Neuronal stem cell (in vitro differentiated cells): ENCODE measurements at regions not wholly inside any gene's neighbourhood (a gene's known extent, or its start where the extent isn't known, plus 50 kb on each side); places are given as distances from the start of the nearest gene placed in this dataset.
"Not testable (repeated sequence)": the region's sequence is repeated elsewhere in the genome, so short reads cannot be mapped to it uniquely, and the experiment has no call there.

Source experiments
- DNase-seq: peaks from one replicate; pipeline ENCODE4 v3.0.0-alpha.2; 2013; ENCODE audit warnings: low spot score
- H2AFZ ChIP-seq: one replicate; pipeline ENCODE4 v1.6.1; 2013; ENCODE audit warnings: mild to moderate bottlenecking, low read length, inconsistent platforms
- H2AK5ac ChIP-seq: 2 replicates; pipeline ENCODE4 v1.6.1; 2013; ENCODE audit warnings: low read depth, mild to moderate bottlenecking, inconsistent platforms, low read length, moderate library complexity, mixed read lengths
- H2BK120ac ChIP-seq: 2 replicates; pipeline ENCODE4 v1.6.1; 2013; ENCODE audit warnings: low read depth, mild to moderate bottlenecking, inconsistent platforms, low read length, moderate library complexity, mixed read lengths
- H2BK12ac ChIP-seq: one replicate; pipeline ENCODE4 v1.6.1; 2013; ENCODE audit warnings: low read length, inconsistent platforms
- H2BK15ac ChIP-seq: 2 replicates; pipeline ENCODE4 v1.6.1; 2013; ENCODE audit warnings: mild to moderate bottlenecking, low read length, inconsistent platforms, mixed read lengths
- H2BK5ac ChIP-seq: one replicate; pipeline ENCODE4 v1.6.1; 2013; ENCODE audit warnings: inconsistent platforms, mild to moderate bottlenecking, low read length, moderate library complexity
- H3K14ac ChIP-seq: one replicate; pipeline ENCODE4 v1.6.1; 2013; ENCODE audit warnings: low read length, inconsistent platforms
- H3K18ac ChIP-seq: 2 replicates; pipeline ENCODE4 v1.6.1; 2013; ENCODE audit warnings: low read length, inconsistent platforms
- H3K23ac ChIP-seq: 2 replicates; pipeline ENCODE4 v1.6.1; 2013; ENCODE audit warnings: low read depth, mild to moderate bottlenecking, mixed read lengths, low read length, inconsistent platforms; ENCODE audit not compliant: poor library complexity
- H3K27ac ChIP-seq: replicated peaks from 3 replicates; pipeline ENCODE4 v1.5.1; 2013; ENCODE audit warnings: low read length, inconsistent platforms
- H3K27me3 ChIP-seq, 3 experiments: 2 replicates each; pipeline ENCODE4 v1.6.1; 2013; ENCODE audit warnings: low read length in 3 of 3, mild to moderate bottlenecking in 2 of 3, inconsistent platforms in 1 of 3, low read depth in 1 of 3, mixed read lengths in 1 of 3, moderate library complexity in 1 of 3; ENCODE audit not compliant: control insufficient read depth in 3 of 3, insufficient read depth in 3 of 3
- H3K36me3 ChIP-seq, 2 donors: replicated peaks in 1 of 2; 2 replicates each; pipeline ENCODE4 v1.6.1; 2013; ENCODE audit warnings: low read length in 2 of 2; ENCODE audit not compliant: control insufficient read depth in 2 of 2, insufficient read depth in 2 of 2
- H3K4ac ChIP-seq: 2 replicates; pipeline ENCODE4 v1.6.1; 2013; ENCODE audit warnings: inconsistent platforms, mild to moderate bottlenecking, low read length, moderate library complexity
- H3K4me1 ChIP-seq, 2 donors: 1 replicate in 1 of 2; 2 replicates in 1 of 2; pipeline ENCODE4 v1.6.1; 2013; ENCODE audit warnings: low read length in 2 of 2, low read depth in 1 of 2; ENCODE audit not compliant: control insufficient read depth in 2 of 2, insufficient read depth in 1 of 2
- H3K4me2 ChIP-seq: one replicate; pipeline ENCODE4 v1.6.1; 2013; ENCODE audit warnings: mild to moderate bottlenecking, low read length, inconsistent platforms; ENCODE audit not compliant: insufficient read depth, poor library complexity, severe bottlenecking
- H3K4me3 ChIP-seq, 2 donors: 2 replicates each; pipeline ENCODE4 v1.5.1; 2013; ENCODE audit warnings: low read length in 2 of 2, mild to moderate bottlenecking in 2 of 2, inconsistent platforms in 1 of 2, moderate library complexity in 1 of 2
- H3K79me1 ChIP-seq: one replicate; pipeline ENCODE4 v1.6.1; 2013; ENCODE audit warnings: low read depth, mild to moderate bottlenecking, inconsistent platforms, low read length, moderate library complexity
- H3K9ac ChIP-seq: one replicate; pipeline ENCODE4 v1.6.1; 2013; ENCODE audit warnings: mild to moderate bottlenecking, low read depth, low read length, inconsistent platforms; ENCODE audit not compliant: poor library complexity
- H3K9me3 ChIP-seq, 2 donors: replicated peaks in 1 of 2; 2 replicates each; pipeline versions ENCODE3 to v1.6.1; 2013; ENCODE audit warnings: low read length in 2 of 2, mild to moderate bottlenecking in 2 of 2, inconsistent platforms in 1 of 2, low read depth in 1 of 2, mixed read lengths in 1 of 2, moderate library complexity in 1 of 2; ENCODE audit not compliant: control insufficient read depth in 2 of 2, insufficient read depth in 1 of 2
- H4K8ac ChIP-seq: one replicate; pipeline ENCODE4 v1.6.1; 2013; ENCODE audit warnings: low read depth, mild to moderate bottlenecking, inconsistent platforms, low read length, moderate library complexity
- H4K91ac ChIP-seq: one replicate; pipeline ENCODE4 v1.6.1; 2013; ENCODE audit warnings: low read length, low read depth, mild to moderate bottlenecking, inconsistent platforms; ENCODE audit not compliant: poor library complexity
- WGBS, 2 donors: extraction: QIAGEN DNeasy Blood & Tissue Kit; methylation state at CpG; one replicate each; pipeline ENCODE4 v1.1.7; 2013; ENCODE audit warnings: missing lambda C conversion rate in 2 of 2, mixed read lengths in 1 of 2; ENCODE audit not compliant: insufficient read length in 2 of 2, insufficient replicate concordance in 1 of 2; ENCODE audit errors: extremely low coverage in 2 of 2; 5-methylcytosine and 5-hydroxymethylcytosine counted together

GRCh38 chr11:38116616-38117015 lies 1518.6 kb upstream of the RAG2 start:
- not testable (repeated sequence) for H2BK15ac ChIP-seq, H3K79me1 ChIP-seq, H4K91ac ChIP-seq, H2AK5ac ChIP-seq, DNase-seq, H3K4me1 ChIP-seq, H3K36me3 ChIP-seq, H2BK5ac ChIP-seq, H2BK120ac ChIP-seq, H3K18ac ChIP-seq, H3K4me2 ChIP-seq, H4K8ac ChIP-seq, H3K14ac ChIP-seq, H3K27me3 ChIP-seq, H3K9ac ChIP-seq, H2BK12ac ChIP-seq, H3K4me3 ChIP-seq, H3K27ac ChIP-seq, H3K23ac ChIP-seq, H3K9me3 ChIP-seq, H3K4ac ChIP-seq, H2AFZ ChIP-seq
- no CpG with 5 or more reads among the region's 5 CpGs for WGBS, 2 donors

DNA sequence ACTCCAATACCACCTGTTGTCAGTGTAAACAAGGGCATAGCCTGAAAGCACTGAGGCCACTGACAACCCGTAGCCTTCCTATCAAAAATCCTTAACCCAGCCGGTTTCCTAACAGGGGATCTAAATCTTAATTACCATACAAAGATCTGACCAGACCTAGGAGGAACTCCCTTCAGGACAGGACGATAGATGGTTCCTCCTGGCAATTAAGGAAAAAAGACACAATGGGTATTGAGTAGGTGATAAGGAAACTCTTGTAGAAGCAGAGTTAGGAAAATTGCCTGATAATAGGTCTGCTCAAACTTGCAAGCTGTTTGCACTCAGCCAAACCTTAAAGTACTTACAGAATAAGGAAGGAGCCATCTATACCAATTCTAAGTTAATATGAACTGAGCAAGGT lies 1517.3 kb upstream of the RAG2 start:
- not testable (repeated sequence) for H3K18ac ChIP-seq, H3K27me3 ChIP-seq, H2AFZ ChIP-seq, H2AK5ac ChIP-seq, H4K91ac ChIP-seq, H4K8ac ChIP-seq, H3K9ac ChIP-seq, H3K4me3 ChIP-seq, H3K4me1 ChIP-seq, H3K9me3 ChIP-seq, H2BK5ac ChIP-seq, DNase-seq, H3K14ac ChIP-seq, H3K79me1 ChIP-seq, H3K36me3 ChIP-seq, H3K27ac ChIP-seq, H3K4me2 ChIP-seq, H2BK120ac ChIP-seq, H2BK12ac ChIP-seq, H3K23ac ChIP-seq, H3K4ac ChIP-seq, H2BK15ac ChIP-seq
- no CpG with 5 or more reads among the region's 3 CpGs for WGBS, 2 donors

GRCh38 chr11:38100836-38101462 lies 1502.9 kb upstream of the RAG2 start:
- H2BK12ac ChIP-seq = no peak overlapping the region
- no peak overlapping the region for H4K8ac ChIP-seq
- H3K27ac ChIP-seq = no peak overlapping the region
- no peaks in the 10 kb centered on the region for H3K4me1 ChIP-seq
- no peaks in the 10 kb centered on the region for H3K79me1 ChIP-seq
- no peaks in the 10 kb centered on the region for H3K9me3 ChIP-seq
- H3K36me3 ChIP-seq = no peaks in the 10 kb centered on the region
- DNase-seq = no peak
- no peak overlapping the region for H2AFZ ChIP-seq
- H3K18ac ChIP-seq = no peak overlapping the region
- H2BK15ac ChIP-seq = no peak overlapping the region
- H2BK120ac ChIP-seq = no peak overlapping the region
- WGBS, 2 donors = no CpG with 5 or more reads among the region's 4 CpGs
- no peaks in the 10 kb centered on the region for H3K27me3 ChIP-seq
- H2AK5ac ChIP-seq = no peak overlapping the region
- no peak overlapping the region for H4K91ac ChIP-seq
- no peak overlapping the region for H3K4me3 ChIP-seq
- H3K23ac ChIP-seq = no peak overlapping the region
- no peak overlapping the region for H3K4ac ChIP-seq
- H3K14ac ChIP-seq = no peak overlapping the region
- H3K9ac ChIP-seq = no peak overlapping the region
- H3K4me2 ChIP-seq = no peak overlapping the region
- no peak overlapping the region for H2BK5ac ChIP-seq

- H3K23ac ChIP-seq = no peak overlapping the region
Measured at GRCh38 chr11:38095268-38095667, 1497.2 kb upstream of the RAG2 start.

More at GRCh38 chr11:38095268-38095667, 1497.2 kb upstream of the RAG2 start:
- Histone ChIP-seq H2BK5ac (no peak overlapping the region), H3K9ac (no peak overlapping the region), H3K14ac (no peak overlapping the region), H2AFZ (no peak overlapping the region), H3K4me1 (no peaks in the 10 kb centered on the region), H2BK120ac (no peak overlapping the region), H3K4me3 (no peak overlapping the region), H4K91ac (no peak overlapping the region), H3K79me1 (no peaks in the 10 kb centered on the region), H2BK15ac (no peak overlapping the region), H2BK12ac (no peak overlapping the region), H3K18ac (no peak overlapping the region), H3K4ac (no peak overlapping the region), H3K36me3 (no peaks in the 10 kb centered on the region), H3K27me3 (no peaks in the 10 kb centered on the region), H4K8ac (no peak overlapping the region), H3K27ac (no peak overlapping the region), H2AK5ac (no peak overlapping the region), H3K4me2 (no peak overlapping the region), H3K9me3 (no peaks in the 10 kb centered on the region)
- WGBS, 2 donors = no CpG with 5 or more reads among the region's 2 CpGs
- no peak for DNase-seq
